SK-N-SH (cell line): ENCODE measurements at regions not wholly inside any gene's neighbourhood (a gene's known extent, or its start where the extent isn't known, plus 50 kb on each side); places are given as distances from the start of the nearest gene placed in this dataset.

ENCODE experiments used
- CTCF ChIA-PET: fragments of 300-600, 350-600 bp; formaldehyde crosslinking; extraction: SDS; loops from one replicate; lab custom pipeline; 2021; lab: Yijun Ruan, JAX
- POLR2A ChIA-PET: fragments of 350-600 bp; sonication (Branson Sonifier 250); formaldehyde crosslinking; extraction: SDS; loops from one replicate; lab custom pipeline; 2020; ENCODE audit warnings: antibody characterized with exemption, inconsistent platforms; lab: Yijun Ruan, JAX
- DNase-seq: peaks from one replicate; pipeline ENCODE4 v3.0.0; 2012
- H2AFZ ChIP-seq: fragments of 200-600 bp; sonication (generic); 2 replicates; pipeline ENCODE4 v1.8.1; 2016; ENCODE audit warnings: antibody characterized with exemption, mild to moderate bottlenecking, low read depth
- H3F3A ChIP-seq: fragments of 200-600 bp; sonication (generic); replicated peaks from 2 replicates; pipeline ENCODE3; 2016; ENCODE audit warnings: antibody characterized with exemption, mild to moderate bottlenecking; ENCODE audit not compliant: insufficient read depth
- H3K27ac ChIP-seq, 2 experiments: fragments of 200-500 bp in 1 of 2; fragments of 200-600 bp in 1 of 2; sonication (Bioruptor generic) in 1 of 2; sonication (generic), shearing (Covaris generic) in 1 of 2; 2 replicates each; pipeline versions ENCODE4 v1.5.1 to v1.6.1; 2014 to 2016; ENCODE audit warnings: low read depth in 2 of 2, inconsistent platforms in 1 of 2, low read length in 1 of 2, mild to moderate bottlenecking in 1 of 2, mixed read lengths in 1 of 2
- H3K27me3 ChIP-seq: fragments of 200-600 bp; sonication (generic), shearing (Covaris generic); 2 replicates; pipeline ENCODE4 v1.6.1; 2016; ENCODE audit warnings: mixed run types; ENCODE audit not compliant: insufficient read depth
- H3K36me3 ChIP-seq, 2 experiments: fragments of 200-500 bp in 1 of 2; fragments of 200-600 bp in 1 of 2; sonication (Bioruptor generic) in 1 of 2; sonication (generic) in 1 of 2; replicated peaks in 1 of 2; 2 replicates each; pipeline versions ENCODE3 to v1.5.1; 2014 to 2016; ENCODE audit warnings: low read length in 1 of 2, mild to moderate bottlenecking in 1 of 2; ENCODE audit not compliant: insufficient read depth in 2 of 2, control insufficient read depth in 1 of 2
- H3K4me1 ChIP-seq, 2 experiments: fragments of 200-500 bp in 1 of 2; fragments of 200-600 bp in 1 of 2; sonication (Bioruptor generic) in 1 of 2; sonication (generic), shearing (Covaris generic) in 1 of 2; 2 replicates each; pipeline versions ENCODE4 v1.5.1 to v1.6.1; 2014 to 2016; ENCODE audit warnings: low read depth in 1 of 2, low read length in 1 of 2, mixed run types in 1 of 2; ENCODE audit not compliant: insufficient read depth in 2 of 2, control insufficient read depth in 1 of 2
- H3K4me2 ChIP-seq: fragments of 200-600 bp; sonication (generic), shearing (Covaris generic); 2 replicates; pipeline ENCODE4 v1.6.1; 2017; ENCODE audit warnings: mixed run types
- H3K4me3 ChIP-seq, 2 experiments: fragments of 200-500 bp in 1 of 2; fragments of 200-600 bp in 1 of 2; sonication (Bioruptor generic) in 1 of 2; sonication (generic), shearing (Covaris generic) in 1 of 2; 2 replicates each; pipeline versions ENCODE4 v1.5.1 to v1.8.1; 2014 to 2016; ENCODE audit warnings: low read depth in 2 of 2, inconsistent platforms in 1 of 2, low read length in 1 of 2, mild to moderate bottlenecking in 1 of 2, mixed read lengths in 1 of 2, moderate library complexity in 1 of 2
- H3K79me2 ChIP-seq: fragments of 200-600 bp; sonication (generic); 2 replicates; pipeline ENCODE4 v1.8.1; 2017; ENCODE audit warnings: mild to moderate bottlenecking; ENCODE audit not compliant: insufficient read depth
- H3K9ac ChIP-seq: fragments of 200-600 bp; sonication (generic); 2 replicates; pipeline ENCODE4 v1.6.1; 2017; ENCODE audit warnings: mixed run types
- H3K9me2 ChIP-seq: fragments of 200-600 bp; sonication (generic); 2 replicates; pipeline ENCODE4 v1.6.1; 2017; ENCODE audit warnings: mixed run types
- H3K9me3 ChIP-seq: fragments of 200-600 bp; sonication (generic); 2 replicates; pipeline ENCODE4 v1.6.1; 2017; ENCODE audit warnings: mixed run types, mild to moderate bottlenecking, moderate library complexity
- H4K20me1 ChIP-seq: fragments of 200-600 bp; sonication (generic); 2 replicates; pipeline ENCODE4 v1.6.1; 2017; ENCODE audit warnings: mild to moderate bottlenecking, mixed run types; ENCODE audit not compliant: insufficient read depth
- CTCF ChIP-seq: fragments of 200-600 bp; sonication (generic); IDR thresholded peaks from 2 replicates; pipeline ENCODE4 v1.6.1; 2017; ENCODE audit warnings: antibody characterized with exemption, mild to moderate bottlenecking, moderate library complexity
- ELF1 ChIP-seq: IDR thresholded peaks from 2 replicates; pipeline ENCODE4 v1.4.0; 2012
- FOSL2 ChIP-seq: IDR thresholded peaks from 2 replicates; pipeline ENCODE4 v1.4.0; 2012; ENCODE audit warnings: low read depth, mild to moderate bottlenecking, moderate library complexity, borderline replicate concordance
- FOXM1 ChIP-seq: IDR thresholded peaks from 2 replicates; pipeline ENCODE4 v1.4.0; 2012; ENCODE audit warnings: low read depth, mild to moderate bottlenecking
- GABPA ChIP-seq: IDR thresholded peaks from 2 replicates; pipeline ENCODE4 v1.4.0; 2012; ENCODE audit warnings: low read depth, mild to moderate bottlenecking
- MEF2A ChIP-seq: IDR thresholded peaks from 2 replicates; pipeline ENCODE4 v1.4.0; 2012; ENCODE audit warnings: low read depth, borderline replicate concordance
- PBX3 ChIP-seq: IDR thresholded peaks from 2 replicates; pipeline ENCODE4; 2012
- SIN3A ChIP-seq: IDR thresholded peaks from 2 replicates; pipeline ENCODE4 v1.6.1; 2012; ENCODE audit warnings: low read depth, mild to moderate bottlenecking, low read length, moderate library complexity, borderline replicate concordance
- TEAD4 ChIP-seq: IDR thresholded peaks from 2 replicates; pipeline ENCODE4 v1.4.0; 2012; ENCODE audit warnings: mild to moderate bottlenecking, borderline replicate concordance; ENCODE audit not compliant: insufficient read depth
- USF1 ChIP-seq: IDR thresholded peaks from 2 replicates; pipeline ENCODE4 v1.4.0; 2012; ENCODE audit warnings: low read depth, borderline replicate concordance
- YY1 ChIP-seq: IDR thresholded peaks from 2 replicates; pipeline ENCODE4 v1.4.0; 2012; ENCODE audit warnings: low read depth, mild to moderate bottlenecking
- ZBTB33 ChIP-seq: IDR thresholded peaks from 2 replicates; pipeline ENCODE4 v1.4.0; 2012; ENCODE audit warnings: low read depth, borderline replicate concordance
- WGBS: methylation state at CpG from one replicate; pipeline ENCODE4 v1.1.6; 2017; ENCODE audit warnings: low lambda C conversion rate; 5-methylcytosine and 5-hydroxymethylcytosine counted together

GRCh38 chr9:103167530-103167929 is 172.4 kb downstream of the CYLC2 start:
- no peaks in the 10 kb centered on the region for H3K4me1 ChIP-seq
- H3K4me2 ChIP-seq = no peak overlapping the region
- H4K20me1 ChIP-seq = no peaks in the 10 kb centered on the region
- H3K9me3 ChIP-seq = no peaks in the 10 kb centered on the region
- no peak for DNase-seq
- no peaks in the 10 kb centered on the region for H3F3A ChIP-seq
- no peaks in the 10 kb centered on the region for H3K9me2 ChIP-seq
- H3K27me3 ChIP-seq = no peaks in the 10 kb centered on the region
- no peaks in the 10 kb centered on the region for H3K79me2 ChIP-seq
- H3K9ac ChIP-seq = no peak overlapping the region
- H3K36me3 ChIP-seq = no peaks in the 10 kb centered on the region
- 18% methylated on average over 4 of the region's 4 CpGs for WGBS
- H3K27ac ChIP-seq = no peak overlapping the region
- CTCF ChIA-PET = no interaction called here
- H3K4me3 ChIP-seq = no peak overlapping the region
- POLR2A ChIA-PET = no interaction called here
- H2AFZ ChIP-seq = no peak overlapping the region
- TF ChIP-seq FOXM1 = no peak
- no peak for TF ChIP-seq YY1
- no peak for TF ChIP-seq SIN3A
- no peak for TF ChIP-seq ZBTB33
- no peak for TF ChIP-seq FOSL2
- TF ChIP-seq, all 33 proteins: peak for 0

- no peaks in the 10 kb centered on the region for H3K4me1 ChIP-seq
- TF ChIP-seq GABPA (no peak), ELF1 (no peak), PBX3 (no peak), USF1 (no peak), CTCF (no peak), MEF2A (no peak), FOSL2 (no peak), SIN3A (no peak), TEAD4 (no peak)
- TF ChIP-seq, all 33 proteins: peak for 0
- Histone ChIP-seq H3K9me3 (no peaks in the 10 kb centered on the region), H3F3A (no peaks in the 10 kb centered on the region), H3K4me3 (no peak overlapping the region), H2AFZ (no peak overlapping the region), H3K9ac (no peak overlapping the region), H3K36me3 (no peaks in the 10 kb centered on the region), H3K27me3 (no peaks in the 10 kb centered on the region), H3K27ac (no peak overlapping the region), H3K79me2 (no peaks in the 10 kb centered on the region), H3K9me2 (no peaks in the 10 kb centered on the region), H4K20me1 (no peaks in the 10 kb centered on the region), H3K4me2 (no peak overlapping the region)
- ChIA-PET POLR2A (no interaction called here), CTCF (no interaction called here)
- DNase-seq = no peak
- 0% methylated on average over 1 of the region's 1 CpG for WGBS
These were observed 173.1 kb downstream of the CYLC2 start for GRCh38 chr9:103168254-103168653.
